ENCODE measurements at regions not wholly inside any gene's neighbourhood (a gene's known extent, or its start where the extent isn't known, plus 50 kb on each side); places are given as distances from the start of the nearest gene placed in this dataset.

DNA sequence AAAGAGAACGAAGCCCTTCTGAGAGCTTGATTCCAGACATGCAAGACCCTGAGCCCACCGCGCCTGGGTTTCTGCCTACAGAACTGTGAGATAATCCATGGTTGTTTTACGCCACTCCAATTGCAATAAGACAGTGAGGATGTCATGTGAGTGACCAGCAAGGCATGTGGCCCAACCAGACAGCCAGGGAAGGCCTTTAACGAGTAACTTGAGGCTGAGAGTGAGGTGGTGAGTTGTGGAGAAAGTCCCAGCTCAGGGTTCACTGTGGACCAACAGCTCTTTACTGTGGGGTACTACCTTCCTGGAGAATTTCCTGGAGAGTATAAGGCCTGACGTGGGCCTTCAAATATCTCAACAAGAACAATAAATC lies 153.9 kb downstream of the ETS2 start:
- no peaks in the 10 kb centered on the region for H3K9me3 ChIP-seq (ENCODE audit: control insufficient read depth, insufficient read depth, low read length)
- Mint-ChIP-seq H3K27ac (no peak overlapping the region), H3K4me1 (no peaks in the 10 kb centered on the region), H3K9me3 (no peaks in the 10 kb centered on the region), H3K27me3 (ENCODE audit: low read depth in 2 of 2) (peaks cover 0 to 14% of the 10 kb centered on the region in 2 donors), H3K36me3 (no peaks in the 10 kb centered on the region), H3K4me3 (no peak overlapping the region)
- no peak overlapping the region for H3K27ac ChIP-seq (ENCODE audit: low read length)
- no peaks in the 10 kb centered on the region for H3K36me3 ChIP-seq (ENCODE audit: control insufficient read depth, insufficient read depth, low read length)
- no peak for DNase-seq
- H3K4me1 ChIP-seq (ENCODE audit: control insufficient read depth, insufficient read depth, low read length): no peaks in the 10 kb centered on the region
- 89% methylated on average over 6 of the region's 6 CpGs for WGBS (ENCODE audit: insufficient coverage)
- intact Hi-C loops (cut with micrococcal nuclease): no loop called here
- ATAC-seq: no peak
- no peak overlapping the region for H3K4me3 ChIP-seq (ENCODE audit: low read length)
- TF ChIP-seq, protein P1, sequence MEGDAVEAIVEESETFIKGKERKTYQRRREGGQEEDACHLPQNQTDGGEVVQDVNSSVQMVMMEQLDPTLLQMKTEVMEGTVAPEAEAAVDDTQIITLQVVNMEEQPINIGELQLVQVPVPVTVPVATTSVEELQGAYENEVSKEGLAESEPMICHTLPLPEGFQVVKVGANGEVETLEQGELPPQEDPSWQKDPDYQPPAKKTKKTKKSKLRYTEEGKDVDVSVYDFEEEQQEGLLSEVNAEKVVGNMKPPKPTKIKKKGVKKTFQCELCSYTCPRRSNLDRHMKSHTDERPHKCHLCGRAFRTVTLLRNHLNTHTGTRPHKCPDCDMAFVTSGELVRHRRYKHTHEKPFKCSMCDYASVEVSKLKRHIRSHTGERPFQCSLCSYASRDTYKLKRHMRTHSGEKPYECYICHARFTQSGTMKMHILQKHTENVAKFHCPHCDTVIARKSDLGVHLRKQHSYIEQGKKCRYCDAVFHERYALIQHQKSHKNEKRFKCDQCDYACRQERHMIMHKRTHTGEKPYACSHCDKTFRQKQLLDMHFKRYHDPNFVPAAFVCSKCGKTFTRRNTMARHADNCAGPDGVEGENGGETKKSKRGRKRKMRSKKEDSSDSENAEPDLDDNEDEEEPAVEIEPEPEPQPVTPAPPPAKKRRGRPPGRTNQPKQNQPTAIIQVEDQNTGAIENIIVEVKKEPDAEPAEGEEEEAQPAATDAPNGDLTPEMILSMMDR (IDR thresholded peaks at IDR 0.05): no peak
- peaks cover 2% of the 10 kb centered on the region for H3K27me3 ChIP-seq (ENCODE audit: control insufficient read depth, insufficient read depth, low read length)

DNA sequence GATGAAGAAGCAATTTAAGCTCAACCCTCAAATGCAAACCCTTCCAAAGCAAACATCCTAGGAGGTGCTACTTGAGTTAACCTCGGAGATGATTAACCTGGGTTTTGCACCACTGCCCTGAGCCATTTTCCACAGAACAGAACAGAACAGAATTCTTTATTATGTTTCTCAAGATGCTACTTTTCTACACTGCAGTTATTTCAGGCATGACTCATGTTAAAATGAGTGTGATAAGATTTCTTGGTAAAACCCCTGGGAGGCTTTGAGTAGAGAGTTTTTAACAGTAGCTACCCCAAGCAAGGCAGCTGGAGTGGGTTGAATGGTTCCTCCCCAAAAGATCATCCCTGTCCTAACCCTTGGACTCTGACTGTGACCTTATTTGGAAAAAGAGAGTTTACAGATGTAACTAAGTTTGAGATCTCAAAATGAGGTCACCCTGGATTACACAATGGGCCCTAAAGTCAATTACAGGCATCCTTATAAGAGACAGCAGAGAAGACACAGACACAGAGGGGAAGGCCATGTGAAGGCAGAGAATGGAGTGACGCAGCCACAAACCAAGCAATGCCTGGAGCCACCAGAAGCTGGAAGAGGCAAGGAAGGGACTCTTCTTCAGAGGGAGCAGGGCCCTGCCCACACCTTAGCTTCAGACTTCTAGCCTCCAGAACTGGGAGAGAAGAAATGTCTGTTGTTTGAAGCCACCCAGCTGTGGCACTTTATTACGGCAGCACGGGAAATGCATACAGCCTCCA lies 153.4 kb downstream of the ETS2 start:
- Mint-ChIP-seq H3K27me3 (ENCODE audit: low read depth in 2 of 2) (peaks cover 0 to 14% of the 10 kb centered on the region in 2 donors), H3K36me3 (no peaks in the 10 kb centered on the region), H3K4me3 (no peak overlapping the region), H3K4me1 (no peaks in the 10 kb centered on the region), H3K9me3 (no peaks in the 10 kb centered on the region), H3K27ac (no peak overlapping the region)
- 82% methylated on average over 4 of the region's 4 CpGs for WGBS (ENCODE audit: insufficient coverage)
- TF ChIP-seq, protein P1 (IDR thresholded peaks at IDR 0.05): no peak
- Histone ChIP-seq H3K4me1 (ENCODE audit: control insufficient read depth, insufficient read depth, low read length) (no peaks in the 10 kb centered on the region), H3K27ac (ENCODE audit: low read length) (no peak overlapping the region), H3K9me3 (ENCODE audit: control insufficient read depth, insufficient read depth, low read length) (no peaks in the 10 kb centered on the region), H3K4me3 (ENCODE audit: low read length) (no peak overlapping the region), H3K27me3 (ENCODE audit: control insufficient read depth, insufficient read depth, low read length) (no peaks in the 10 kb centered on the region), H3K36me3 (ENCODE audit: control insufficient read depth, insufficient read depth, low read length) (no peaks in the 10 kb centered on the region)
- intact Hi-C loops (cut with micrococcal nuclease): no loop called here
- DNase-seq (no peak), ATAC-seq (peak in 1 of 3 donors; percentile 34)

DNA sequence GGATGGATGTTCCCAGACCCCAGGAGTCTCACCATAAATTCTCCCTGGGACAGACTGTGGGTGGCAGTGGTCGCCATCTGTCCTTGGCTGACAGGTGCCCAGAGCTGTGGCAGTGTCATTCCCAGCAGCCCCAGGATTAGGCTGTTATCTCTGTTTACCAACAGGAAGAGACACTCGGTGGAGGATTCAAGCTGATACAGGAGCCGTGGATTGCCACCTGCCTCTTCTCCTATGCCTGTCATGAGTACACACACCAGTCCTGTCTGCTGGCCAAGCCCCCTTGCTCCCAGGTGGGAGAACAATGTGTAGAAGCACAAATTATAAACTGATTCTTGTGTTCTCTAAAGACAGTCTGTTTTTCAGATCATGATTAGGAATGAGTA lies 152.6 kb downstream of the ETS2 start:
- DNase-seq: no peak
- intact Hi-C loops (cut with micrococcal nuclease): no loop called here
- ATAC-seq: no peak
- Mint-ChIP-seq H3K27ac (no peak overlapping the region), H3K36me3 (no peaks in the 10 kb centered on the region), H3K9me3 (no peaks in the 10 kb centered on the region), H3K4me3 (no peak overlapping the region), H3K27me3 (ENCODE audit: low read depth in 2 of 2) (peaks cover 0 to 14% of the 10 kb centered on the region in 2 donors), H3K4me1 (no peaks in the 10 kb centered on the region)
- WGBS (ENCODE audit: insufficient coverage): 73% methylated on average over 3 of the region's 3 CpGs
- Histone ChIP-seq H3K4me1 (ENCODE audit: control insufficient read depth, insufficient read depth, low read length) (no peaks in the 10 kb centered on the region), H3K9me3 (ENCODE audit: control insufficient read depth, insufficient read depth, low read length) (no peaks in the 10 kb centered on the region), H3K27ac (ENCODE audit: low read length) (no peak overlapping the region), H3K36me3 (ENCODE audit: control insufficient read depth, insufficient read depth, low read length) (no peaks in the 10 kb centered on the region), H3K4me3 (ENCODE audit: low read length) (no peak overlapping the region), H3K27me3 (ENCODE audit: control insufficient read depth, insufficient read depth, low read length) (no peaks in the 10 kb centered on the region)
- TF ChIP-seq, protein P1 (IDR thresholded peaks at IDR 0.05): no peak
